HEK293 (cell line): ENCODE measurements at regions not wholly inside any gene's neighbourhood (a gene's known extent, or its start where the extent isn't known, plus 50 kb on each side); places are given as distances from the start of the nearest gene placed in this dataset.

Experiments used
- CTCF ChIA-PET: fragments of 350-600 bp; formaldehyde crosslinking; extraction: SDS; loops from one replicate; lab custom pipeline; 2021; ENCODE audit warnings: antibody characterized with exemption; lab: Yijun Ruan, JAX
- POLR2A ChIA-PET: fragments of 300-600 bp; formaldehyde crosslinking; extraction: SDS; loops from one replicate; lab custom pipeline; 2020; ENCODE audit warnings: antibody characterized with exemption, inconsistent platforms; lab: Yijun Ruan, JAX
- H3K27ac ChIP-seq: fragments of 200-500 bp; sonication (Bioruptor generic); 2 replicates; pipeline ENCODE4 v1.5.1; 2014; ENCODE audit warnings: low read depth, low read length, control low read depth, inconsistent platforms; ENCODE audit errors: extremely low read depth
- H3K36me3 ChIP-seq, 2 experiments: fragments of 200-500 bp in 1 of 2; sonication (Bioruptor generic) in 1 of 2; 1 replicate in 1 of 2; 2 replicates in 1 of 2; pipeline ENCODE4 v1.5.1; 2014 to 2017; ENCODE audit warnings: inconsistent platforms in 2 of 2, low read length in 2 of 2; ENCODE audit not compliant: control insufficient read depth in 2 of 2, insufficient read depth in 1 of 2
- H3K4me1 ChIP-seq: fragments of 200-500 bp; sonication (Bioruptor generic); 2 replicates; pipeline ENCODE4 v1.5.1; 2014; ENCODE audit warnings: mild to moderate bottlenecking, low read length, inconsistent platforms; ENCODE audit not compliant: control insufficient read depth, insufficient read depth
- H3K4me3 ChIP-seq: 2 replicates; pipeline ENCODE4 v1.5.1; 2011; ENCODE audit warnings: low read depth, mild to moderate bottlenecking, control low read depth, low read length, moderate library complexity
- H3K9me3 ChIP-seq: fragments of 200-500 bp; sonication (Bioruptor generic); 2 replicates; pipeline ENCODE4 v1.5.1; 2014; ENCODE audit warnings: low read depth, low read length, inconsistent platforms; ENCODE audit not compliant: control insufficient read depth, insufficient read depth
- GLIS2 ChIP-seq: fragments of 450-650 bp; formaldehyde crosslinking; IDR thresholded peaks from 2 replicates; pipeline ENCODE4 v1.5.1; 2016; ENCODE audit warnings: missing biosample characterization, missing genetic modification characterization
- KLF7 ChIP-seq: fragments of 450-650 bp; formaldehyde crosslinking; IDR thresholded peaks from 2 replicates; pipeline ENCODE4 v1.5.1; 2016; ENCODE audit warnings: missing biosample characterization, missing genetic modification characterization, borderline replicate concordance
- OSR2 ChIP-seq: fragments of 450-650 bp; formaldehyde crosslinking; IDR thresholded peaks from 2 replicates; pipeline ENCODE4 v1.5.1; 2016; ENCODE audit warnings: missing biosample characterization, missing genetic modification characterization
- SP7 ChIP-seq: fragments of 450-650 bp; formaldehyde crosslinking; IDR thresholded peaks from 2 replicates; pipeline ENCODE4 v1.5.1; 2016; ENCODE audit warnings: missing biosample characterization, missing genetic modification characterization
- YY2 ChIP-seq: fragments of 450-650 bp; formaldehyde crosslinking; IDR thresholded peaks from 2 replicates; pipeline ENCODE4 v1.5.1; 2016; ENCODE audit warnings: missing biosample characterization, missing genetic modification characterization
- ZBTB48 ChIP-seq: fragments of 450-650 bp; formaldehyde crosslinking; IDR thresholded peaks from 2 replicates; pipeline ENCODE4 v1.5.1; 2016; ENCODE audit warnings: missing biosample characterization, missing genetic modification characterization
- ZNF155 ChIP-seq: fragments of 450-650 bp; formaldehyde crosslinking; IDR thresholded peaks from 2 replicates; pipeline ENCODE4 v1.5.1; 2016; ENCODE audit warnings: missing biosample characterization, missing genetic modification characterization
- ZNF184 ChIP-seq: fragments of 450-650 bp; IDR thresholded peaks from 2 replicates; pipeline ENCODE4 v1.5.1; 2018; ENCODE audit warnings: missing biosample characterization, mild to moderate bottlenecking, missing genetic modification characterization
- ZNF19 ChIP-seq: fragments of 450-650 bp; formaldehyde crosslinking; IDR thresholded peaks from 2 replicates; pipeline ENCODE4; 2016; ENCODE audit warnings: missing biosample characterization, missing genetic modification characterization, low read depth
- ZNF280D ChIP-seq: fragments of 450-650 bp; formaldehyde crosslinking; IDR thresholded peaks from 2 replicates; pipeline ENCODE4 v1.5.1; 2016; ENCODE audit warnings: missing biosample characterization, missing genetic modification characterization
- ZNF335 ChIP-seq: fragments of 450-650 bp; formaldehyde crosslinking; conservative IDR thresholded peaks from 2 replicates; pipeline ENCODE4 v1.5.1; 2016; ENCODE audit warnings: missing biosample characterization, missing genetic modification characterization
- ZNF37A ChIP-seq: fragments of 450-650 bp; IDR thresholded peaks from 2 replicates; pipeline ENCODE4 v1.5.1; 2018; ENCODE audit warnings: missing biosample characterization, missing genetic modification characterization
- ZNF426 ChIP-seq: fragments of 450-650 bp; formaldehyde crosslinking; IDR thresholded peaks from 2 replicates; pipeline ENCODE4 v1.5.1; 2017; ENCODE audit warnings: missing biosample characterization, missing genetic modification characterization, mild to moderate bottlenecking, inconsistent platforms, moderate library complexity
- ZNF48 ChIP-seq: fragments of 450-650 bp; formaldehyde crosslinking; IDR thresholded peaks from 2 replicates; pipeline ENCODE4 v1.5.1; 2016; ENCODE audit warnings: missing biosample characterization, missing genetic modification characterization
- ZNF510 ChIP-seq: fragments of 450-650 bp; formaldehyde crosslinking; IDR thresholded peaks from 2 replicates; pipeline ENCODE4 v1.5.1; 2018; ENCODE audit warnings: mild to moderate bottlenecking, missing genetic modification characterization, missing biosample characterization; ENCODE audit not compliant: insufficient replicate concordance
- ZNF518A ChIP-seq: fragments of 450-650 bp; formaldehyde crosslinking; conservative IDR thresholded peaks from 2 replicates; pipeline ENCODE4 v1.5.1; 2016; ENCODE audit warnings: low read depth, missing biosample characterization, missing genetic modification characterization
- ZNF521 ChIP-seq: fragments of 450-650 bp; formaldehyde crosslinking; IDR thresholded peaks from 2 replicates; pipeline ENCODE4 v1.5.1; 2017; ENCODE audit warnings: missing biosample characterization, mild to moderate bottlenecking, missing genetic modification characterization
- ZNF768 ChIP-seq: fragments of 450-650 bp; formaldehyde crosslinking; IDR thresholded peaks from 2 replicates; pipeline ENCODE4 v1.5.1; 2018; ENCODE audit warnings: missing biosample characterization, mild to moderate bottlenecking, missing genetic modification characterization

GRCh38 chr3:110955301-110955880 lies 116.2 kb upstream of the NECTIN3 start:
- Histone ChIP-seq H3K4me1 (no peaks in the 10 kb centered on the region), H3K9me3 (no peaks in the 10 kb centered on the region), H3K27ac (no peak overlapping the region), H3K36me3 (no peaks in the 10 kb centered on the region), H3K4me3 (no peak overlapping the region)
- POLR2A ChIA-PET: no interaction called here
- TF ChIP-seq YY2: no peak
- TF ChIP-seq ZNF37A: no peak
- no peak for TF ChIP-seq SP7 (tag by site-specific recombination)
- TF ChIP-seq ZNF19 (tag by site-specific recombination): no peak
- no peak for TF ChIP-seq ZNF521
- TF ChIP-seq, all 188 proteins: peak for 0
- CTCF ChIA-PET: no interaction called here

GRCh38 chr3:110956081-110956480 lies 115.5 kb upstream of the NECTIN3 start:
- no peaks in the 10 kb centered on the region for H3K36me3 ChIP-seq
- POLR2A ChIA-PET: no interaction called here
- TF ChIP-seq ZBTB48: no peak
- no peak for TF ChIP-seq ZNF48 (tag by site-specific recombination)
- no peak for TF ChIP-seq ZNF335 (tag by site-specific recombination)
- TF ChIP-seq ZNF510 (tag by site-specific recombination): no peak
- no peak for TF ChIP-seq ZNF184 (tag by site-specific recombination)
- TF ChIP-seq ZNF155 (tag by site-specific recombination): no peak
- TF ChIP-seq ZNF768 (tag by site-specific recombination): no peak

GRCh38 chr3:110957247-110958025 lies 114.2 kb upstream of the NECTIN3 start:
- Histone ChIP-seq H3K36me3 (no peaks in the 10 kb centered on the region), H3K4me3 (no peak overlapping the region), H3K27ac (no peak overlapping the region), H3K9me3 (no peaks in the 10 kb centered on the region), H3K4me1 (no peaks in the 10 kb centered on the region)
- no peak for TF ChIP-seq ZNF518A
- TF ChIP-seq ZNF426: no peak
- TF ChIP-seq GLIS2 (tag by site-specific recombination): no peak
- no peak for TF ChIP-seq OSR2 (tag by site-specific recombination)
- TF ChIP-seq ZNF280D (tag by site-specific recombination): no peak
- TF ChIP-seq KLF7 (tag by site-specific recombination): no peak
- ChIA-PET POLR2A (no interaction called here), CTCF (interaction anchor here (0.8 kb wide), 1 partner anchor 14 kb away, joined by 3 read pairs; no protein-coding TSS in a partner anchor)

More at GRCh38 chr3:110956081-110956480, 115.5 kb upstream of the NECTIN3 start:
- no peak overlapping the region for H3K4me3 ChIP-seq
- no peaks in the 10 kb centered on the region for H3K9me3 ChIP-seq
- no peak overlapping the region for H3K27ac ChIP-seq
- no peaks in the 10 kb centered on the region for H3K4me1 ChIP-seq
- CTCF ChIA-PET: no interaction called here
